HG02884 (cell line): ENCODE measurements at regions not wholly inside any gene's neighbourhood (a gene's known extent, or its start where the extent isn't known, plus 50 kb on each side); places are given as distances from the start of the nearest gene placed in this dataset.
A peak's percentile ranks its signal among the peaks of the same experiment; 100 is the strongest.

Experiments
- ATAC-seq: cut with Tn5 transposase; IDR thresholded peaks from one replicate; pipeline ENCODE4 v1.9.1; 2021; ENCODE audit warnings: mild to moderate bottlenecking, moderate library complexity; ENCODE audit not compliant: unreplicated experiment

- no peak for ATAC-seq
These were observed 528.8 kb downstream of the CMPK2 start for GRCh38 chr2:6336752-6337471.

GRCh38 chr2:6337472-6337820 lies 528.3 kb downstream of the CMPK2 start:
- ATAC-seq = no peak

GRCh38 chr2:6341588-6342129 lies 524.0 kb downstream of the CMPK2 start:
- no peak for ATAC-seq

- no peak for ATAC-seq
These were observed 523.3 kb downstream of the CMPK2 start for GRCh38 chr2:6342273-6342920.

GRCh38 chr2:6343076-6343475 lies 522.6 kb downstream of the CMPK2 start:
- no peak for ATAC-seq

- ATAC-seq = peak; percentile 73
These were observed 513.5 kb downstream of the CMPK2 start for GRCh38 chr2:6352247-6352646.

GRCh38 chr2:6352906-6353515 lies 512.7 kb downstream of the CMPK2 start:
- no peak for ATAC-seq

- peak; percentile 45 for ATAC-seq
These were observed 512.0 kb downstream of the CMPK2 start for GRCh38 chr2:6353669-6354068.

GRCh38 chr2:6354546-6354945 lies 511.2 kb downstream of the CMPK2 start:
- no peak for ATAC-seq

- no peak for ATAC-seq
These were observed 509.6 kb downstream of the CMPK2 start for GRCh38 chr2:6355886-6356761.

GRCh38 chr2:6358546-6358945 lies 507.2 kb downstream of the CMPK2 start:
- no peak for ATAC-seq

GRCh38 chr2:6358985-6359384 lies 506.7 kb downstream of the CMPK2 start:
- no peak for ATAC-seq

GRCh38 chr2:6359964-6360363 lies 505.7 kb downstream of the CMPK2 start:
- no peak for ATAC-seq

GRCh38 chr2:6362671-6363450 lies 502.8 kb downstream of the CMPK2 start:
- no peak for ATAC-seq

- ATAC-seq = no peak
These were observed 497.4 kb downstream of the CMPK2 start for GRCh38 chr2:6368281-6368680.

- ATAC-seq = no peak
These were observed 496.4 kb downstream of the CMPK2 start for GRCh38 chr2:6369266-6369665.

GRCh38 chr2:6370753-6371551 lies 494.8 kb downstream of the CMPK2 start:
- no peak for ATAC-seq

- ATAC-seq = no peak
These were observed 493.3 kb downstream of the CMPK2 start for GRCh38 chr2:6372317-6372901.

- no peak for ATAC-seq
These were observed 484.4 kb downstream of the CMPK2 start for GRCh38 chr2:6381326-6381725.
